ENCODE measurements at regions not wholly inside any gene's neighbourhood (a gene's known extent, or its start where the extent isn't known, plus 50 kb on each side); places are given as distances from the start of the nearest gene placed in this dataset.

DNA sequence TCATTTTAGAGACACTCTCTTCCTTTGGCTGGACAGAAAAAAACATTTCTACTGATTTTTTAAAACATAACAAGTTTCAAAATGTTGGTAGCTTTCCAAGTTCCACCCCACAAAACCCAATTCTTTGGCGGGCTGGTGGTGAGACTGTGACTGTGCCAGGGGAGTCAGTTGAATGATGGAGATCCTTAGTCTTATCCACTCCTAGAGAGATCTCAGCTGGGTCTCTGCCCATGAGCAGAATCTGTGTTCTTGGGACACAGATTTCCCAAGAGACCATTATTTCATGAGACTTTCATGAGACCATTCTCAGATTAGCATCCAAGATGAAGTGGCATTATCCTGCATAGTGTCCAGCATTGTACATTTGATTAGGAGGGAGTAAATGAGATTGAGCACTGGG is 135.1 kb upstream of the NPHP3 start:
- TF ChIP-seq YY1 (IDR thresholded peaks at IDR 0.05; ENCODE audit: insufficient read depth, insufficient read length) = no peak
- TF ChIP-seq SUZ12 (IDR thresholded peaks at IDR 0.05; ENCODE audit: extremely low read depth, insufficient read depth, insufficient read length) = no peak
- TF ChIP-seq ZNF274 (IDR thresholded peaks at IDR 0.05; ENCODE audit: low read depth, low read length) = no peak

Data from NT2/D1 (cell line).